NCI-H446 (cell line): ENCODE measurements at regions not wholly inside any gene's neighbourhood (a gene's known extent, or its start where the extent isn't known, plus 50 kb on each side); places are given as distances from the start of the nearest gene placed in this dataset.
A peak's percentile ranks its signal among the peaks of the same experiment; 100 is the strongest.

Source experiments
- DNase-seq, 2 experiments: peaks; one replicate each; lab custom pipeline; 2025; lab: John Stamatoyannopoulos, UW

DNA sequence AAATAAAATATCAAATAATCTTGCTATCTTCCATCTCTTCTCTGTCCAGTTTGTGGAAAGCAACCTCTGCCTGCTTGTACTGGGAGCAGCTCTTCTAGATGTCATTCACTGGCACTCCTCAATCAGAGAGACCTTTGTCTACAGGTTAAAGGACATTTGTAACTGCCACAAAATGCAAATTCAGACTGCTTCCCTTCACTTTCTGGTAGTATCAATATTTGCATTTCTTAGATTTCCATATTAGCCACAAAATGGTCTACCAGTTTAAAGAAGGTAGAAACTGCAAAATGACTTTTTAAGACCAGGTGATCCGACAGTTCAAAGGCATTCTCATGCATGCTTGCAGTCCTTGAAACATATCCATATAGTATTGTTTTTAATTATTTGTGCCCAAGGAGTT lies 51.7 kb upstream of the RCN1 start:
- no peak for DNase-seq

GRCh38 chr11:32034680-32035079 lies 56.2 kb upstream of the RCN1 start:
- no peak for DNase-seq

GRCh38 chr11:32034149-32034548 lies 56.7 kb upstream of the RCN1 start:
- DNase-seq: no peak

DNA sequence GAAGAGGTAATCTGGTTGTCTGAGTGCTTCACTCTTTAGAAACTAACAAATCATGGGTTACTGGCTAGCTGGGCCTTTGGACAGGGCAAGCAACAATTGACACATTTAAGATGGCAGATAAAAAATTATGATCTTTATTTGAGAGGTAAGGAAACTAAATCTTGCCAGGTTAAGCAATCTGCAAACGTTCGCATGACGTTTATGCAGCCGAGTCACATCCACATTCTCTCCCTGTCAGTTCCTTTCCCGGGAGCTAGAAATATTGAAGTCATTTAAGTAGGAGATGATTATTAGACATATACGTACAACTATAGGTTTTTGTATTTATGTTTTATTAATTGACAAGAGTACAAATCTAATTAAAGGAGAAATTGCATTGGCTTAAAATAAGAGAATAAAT lies 57.4 kb upstream of the RCN1 start:
- DNase-seq: no peak

DNA sequence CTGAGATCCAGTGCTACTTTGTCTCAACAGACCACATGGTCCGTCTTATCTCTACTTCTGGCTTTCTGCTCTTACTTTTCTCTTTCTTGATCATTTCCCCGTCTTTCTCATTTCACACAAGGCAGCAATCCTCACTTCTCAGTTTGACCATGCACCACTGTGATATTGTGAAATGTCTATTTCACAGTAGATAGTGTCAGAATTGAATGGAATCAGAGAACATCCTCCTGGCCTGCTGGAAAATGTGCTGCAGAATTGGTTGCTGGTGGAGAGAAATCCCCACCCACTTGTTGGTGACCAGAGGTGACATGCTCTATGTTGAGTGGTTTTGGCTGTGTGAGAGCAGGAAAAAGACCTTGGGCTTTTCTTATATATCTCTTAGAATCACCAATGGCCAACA lies 57.8 kb upstream of the RCN1 start:
- DNase-seq: no peak

DNA sequence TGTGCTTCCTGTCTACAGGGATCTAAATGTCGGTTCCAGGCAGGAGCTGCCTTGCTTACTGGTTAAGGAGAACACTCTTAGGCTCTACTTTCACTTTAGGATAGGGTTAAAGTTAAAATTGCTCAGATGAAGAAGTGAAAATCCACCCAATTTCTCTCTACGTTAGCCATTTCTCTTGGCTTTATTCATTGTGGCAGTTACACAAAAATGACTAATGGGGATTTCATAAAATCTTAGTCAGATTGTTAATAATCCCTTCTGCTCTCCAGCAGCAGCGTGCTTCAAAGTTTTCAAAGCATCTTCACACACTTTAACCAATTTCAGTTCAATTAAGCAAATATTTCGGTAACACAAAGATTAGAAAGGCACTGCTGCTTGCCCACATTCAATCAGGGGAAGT lies 58.4 kb upstream of the RCN1 start:
- DNase-seq: no peak

DNA sequence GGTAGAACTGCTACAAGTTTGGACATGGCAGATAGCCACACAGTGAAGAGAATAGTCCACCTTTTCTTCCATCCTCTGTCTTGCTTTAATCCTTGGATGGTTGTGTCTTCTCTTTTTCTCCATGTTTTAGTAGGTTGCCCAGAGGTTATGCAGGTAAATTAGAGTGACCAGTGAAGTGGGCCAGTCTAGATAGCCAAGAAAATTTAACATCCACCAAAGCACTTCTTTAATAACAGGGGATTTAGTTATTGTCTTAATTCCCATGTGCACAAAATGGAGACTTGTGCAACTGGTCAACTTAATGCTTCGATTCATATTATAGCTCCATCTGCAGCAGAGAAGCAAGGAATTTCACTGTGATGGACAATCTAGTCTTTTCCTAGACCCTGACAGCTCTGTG lies 58.8 kb upstream of the RCN1 start:
- DNase-seq: no peak

DNA sequence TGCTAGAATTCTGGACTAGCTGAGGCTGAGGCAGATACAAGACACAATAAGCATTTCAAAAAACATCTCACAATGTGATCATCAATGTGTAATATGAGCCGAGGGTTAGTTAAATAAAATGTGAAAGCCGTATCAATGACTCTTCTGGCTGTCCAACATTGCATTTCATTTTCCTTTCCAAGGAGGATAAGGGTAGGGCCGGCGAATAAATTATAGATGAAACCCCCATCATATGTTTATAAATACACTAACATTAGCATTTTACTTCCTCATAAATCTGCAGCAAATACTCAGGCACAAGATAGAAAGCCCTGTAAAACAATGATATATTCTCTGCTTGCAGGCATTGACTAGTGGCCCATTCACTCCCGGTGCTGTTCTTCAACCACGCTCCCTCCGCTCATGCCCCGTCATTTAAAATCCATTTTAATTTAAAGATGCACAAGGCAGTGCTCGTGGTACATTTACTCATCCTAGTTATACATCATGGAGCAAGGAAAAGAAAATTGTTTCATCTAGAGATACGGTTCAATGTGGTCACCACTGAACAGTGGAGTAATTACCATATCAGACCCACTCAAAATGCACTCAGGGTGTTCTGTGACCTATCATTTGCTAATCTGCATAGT lies 59.9 kb upstream of the RCN1 start:
- DNase-seq: no peak

- no peak for DNase-seq
Observed at GRCh38 chr11:32029721-32030120, 61.2 kb upstream of the RCN1 start.

- DNase-seq: no peak
Observed at GRCh38 chr11:32028201-32028600, 62.7 kb upstream of the RCN1 start.

DNA sequence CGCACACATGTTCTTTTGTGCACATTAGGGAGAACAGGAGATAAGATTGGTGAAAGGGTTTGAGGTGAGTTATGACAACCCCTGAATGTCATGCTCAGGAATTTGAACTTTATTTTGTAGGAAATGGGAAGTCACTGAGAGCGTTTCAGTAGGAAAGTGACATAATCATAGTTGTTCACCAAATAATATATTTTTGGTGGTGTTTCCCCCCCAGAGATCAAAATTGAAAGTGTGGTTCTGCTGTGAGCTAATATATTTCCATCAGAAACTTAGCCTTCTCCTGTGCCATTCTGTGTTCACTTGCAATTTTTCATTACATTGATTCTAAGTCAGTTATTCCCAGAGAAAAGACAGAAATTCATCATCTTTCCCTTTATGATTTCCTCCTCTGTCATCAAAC lies 64.1 kb upstream of the RCN1 start:
- DNase-seq: no peak

DNA sequence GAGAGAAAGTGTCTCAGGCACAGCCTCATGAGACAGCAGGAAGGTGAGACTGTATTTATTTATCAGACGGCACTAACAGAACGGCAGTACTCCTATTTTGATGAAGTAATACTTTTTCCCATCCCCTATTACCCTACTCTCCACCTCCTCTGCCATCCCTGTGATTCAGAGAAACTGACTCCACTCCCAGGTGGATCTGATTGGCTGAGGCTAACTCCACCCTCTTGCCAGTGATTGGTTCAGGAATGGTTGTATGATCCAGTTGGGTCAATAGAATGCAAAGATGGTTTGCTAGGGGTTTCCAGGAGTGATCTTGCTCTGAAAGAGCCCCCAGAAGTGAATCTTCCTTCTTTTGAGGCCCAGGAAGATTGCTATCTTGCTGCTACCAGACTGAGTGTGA lies 65.9 kb upstream of the RCN1 start:
- no peak for DNase-seq

- DNase-seq: no peak
Observed at GRCh38 chr11:32023370-32024305, 67.2 kb upstream of the RCN1 start.

DNA sequence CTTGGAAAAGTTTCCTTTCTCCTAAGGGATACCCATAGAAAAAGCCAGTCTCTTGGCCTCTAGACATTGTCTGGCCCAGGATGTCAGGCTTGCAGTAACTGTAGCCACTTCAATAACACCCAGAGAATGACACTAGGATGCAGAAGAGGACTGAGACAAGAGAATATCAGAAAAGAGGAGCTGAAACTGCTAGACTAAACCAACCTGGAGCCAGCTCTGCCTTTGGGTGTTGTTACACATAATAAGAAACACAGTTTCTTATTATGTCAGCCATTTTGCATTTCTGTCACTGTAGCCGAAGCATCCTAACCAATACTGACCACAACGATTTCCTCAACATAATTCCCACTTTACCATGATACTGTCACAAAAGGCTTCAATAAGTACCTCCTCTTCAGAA lies 72.2 kb upstream of the RCN1 start:
- DNase-seq: no peak

DNA sequence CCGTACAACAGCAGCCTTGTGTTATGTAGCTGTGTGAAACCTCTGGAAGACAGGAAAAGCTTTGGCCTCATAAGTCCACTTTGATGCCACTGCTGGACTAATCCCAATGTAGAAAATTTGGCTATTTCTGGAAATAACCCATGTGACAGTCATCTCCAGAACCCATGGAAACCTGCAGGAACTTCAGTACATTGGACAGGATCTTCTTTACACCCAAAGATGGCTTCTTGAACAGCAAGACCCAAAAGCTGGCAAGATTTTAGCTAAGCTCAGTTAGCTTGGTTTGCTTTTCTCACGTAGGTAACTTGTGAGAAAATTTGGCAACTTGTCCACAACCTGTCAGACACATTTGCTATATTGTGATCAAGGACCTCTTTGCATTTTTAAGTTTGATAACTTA lies 74.8 kb upstream of the RCN1 start:
- DNase-seq: no peak

DNA sequence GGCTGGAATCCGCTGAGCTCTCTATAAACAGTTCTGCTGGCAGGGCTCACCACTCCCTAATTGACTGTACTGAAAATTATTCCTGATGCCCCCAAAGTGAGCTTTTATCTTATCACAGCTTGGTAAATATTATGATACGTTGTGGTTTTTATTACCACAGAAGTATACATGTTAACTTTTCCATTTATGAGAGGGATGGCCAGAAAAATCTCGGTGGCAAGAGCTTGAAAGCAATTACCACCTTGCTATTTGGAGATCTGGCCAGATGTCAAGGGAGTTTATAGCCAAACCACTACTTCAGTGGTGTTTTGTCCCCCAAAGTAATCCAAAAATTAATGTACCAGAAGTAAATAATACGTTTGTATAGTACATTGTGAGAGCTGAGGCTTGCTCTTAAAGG lies 75.4 kb upstream of the RCN1 start:
- peak; percentile 9 to 42 for DNase-seq

DNA sequence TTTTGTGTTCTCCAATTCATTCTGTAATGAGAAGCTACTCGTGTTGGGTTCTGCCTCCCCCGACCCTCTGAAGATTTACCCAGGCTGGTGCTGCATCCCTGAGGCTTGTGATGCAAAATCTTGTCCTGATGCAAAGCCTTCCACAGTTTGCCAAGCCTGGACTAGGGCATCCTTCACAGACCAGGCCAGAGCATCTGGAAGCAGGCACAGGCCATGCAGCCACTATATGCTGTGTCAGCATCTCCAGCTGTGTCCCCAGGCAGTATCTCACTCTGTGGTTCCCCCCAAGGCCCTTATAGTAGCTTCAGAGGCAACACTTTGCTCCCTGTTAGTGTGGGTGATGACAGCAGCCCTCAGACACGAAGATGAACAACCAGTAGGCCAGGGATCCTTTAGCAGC lies 77.3 kb upstream of the RCN1 start:
- no peak for DNase-seq

- no peak for DNase-seq
Observed at GRCh38 chr11:32012049-32012448, 78.8 kb upstream of the RCN1 start.

- no peak for DNase-seq
Observed at GRCh38 chr11:32008880-32009551, 81.9 kb upstream of the RCN1 start.

DNA sequence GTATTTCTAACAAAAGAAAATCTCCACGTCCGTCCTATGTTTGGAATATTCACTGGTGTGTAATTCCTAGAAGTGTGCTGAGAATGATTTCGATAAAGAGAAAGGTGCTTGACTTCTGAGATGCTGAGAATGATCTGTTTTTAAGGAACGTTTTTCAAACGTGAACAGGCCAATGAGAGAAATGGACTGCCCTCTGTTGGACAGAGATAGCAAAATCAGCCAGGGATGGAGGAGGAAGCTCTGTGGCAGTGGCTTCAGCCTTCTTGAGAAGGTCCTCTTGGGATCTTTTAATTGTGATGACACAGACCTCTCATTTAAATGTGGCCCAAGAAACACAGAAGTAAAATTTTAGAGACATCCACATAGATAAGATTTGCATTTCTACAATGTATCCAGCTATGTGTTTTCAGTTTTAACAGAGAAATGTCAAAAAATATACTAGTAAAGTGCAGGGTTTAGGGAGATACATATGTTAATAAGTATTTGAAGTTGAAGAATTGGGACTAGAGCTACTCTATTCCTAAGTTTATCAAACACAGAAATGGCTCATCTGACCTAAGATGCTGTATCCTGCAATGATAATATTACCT lies 84.0 kb upstream of the RCN1 start:
- DNase-seq: peak; percentile 66 to 87

GRCh38 chr11:32005786-32006416 lies 85.0 kb upstream of the RCN1 start:
- peak; percentile 76 to 90 for DNase-seq

- no peak for DNase-seq
Observed at GRCh38 chr11:32003335-32003734, 87.5 kb upstream of the RCN1 start.
